CD4-positive, alpha-beta T cell (primary cell): ENCODE measurements at regions not wholly inside any gene's neighbourhood (a gene's known extent, or its start where the extent isn't known, plus 50 kb on each side); places are given as distances from the start of the nearest gene placed in this dataset.

Source experiments
- ATAC-seq: fragments of 200-7000 bp; cut with Tn5 transposase; one replicate; pipeline ENCODE4 v1.10.0; 2022; ENCODE audit warnings: mild to moderate bottlenecking; ENCODE audit not compliant: poor library complexity
- CTCF ChIA-PET: fragments of 350-600 bp; sonication (Branson Sonifier 250); formaldehyde crosslinking; loops from one replicate; lab custom pipeline; 2021; ENCODE audit warnings: antibody characterized with exemption, inconsistent platforms; lab: Charles Lee
- POLR2A ChIA-PET: fragments of 350-600 bp; sonication (Branson Sonifier 250); formaldehyde crosslinking; loops from one replicate; lab custom pipeline; 2021; ENCODE audit warnings: antibody characterized with exemption, inconsistent platforms; lab: Charles Lee
- DNase-seq, 14 experiments: peaks; one replicate each; pipeline ENCODE4 v3.0.0-alpha.2; 2013 to 2020; ENCODE audit warnings: mixed read lengths in 2 of 14
- H3K27ac ChIP-seq, 2 donors: one replicate each; pipeline versions ENCODE4 v1.5.1 to v1.7.0; 2013; ENCODE audit warnings: low read length in 2 of 2, low read depth in 1 of 2, mild to moderate bottlenecking in 1 of 2
- H3K27me3 ChIP-seq, 2 experiments: 1 replicate in 1 of 2; 2 replicates in 1 of 2; pipeline versions ENCODE4 v1.6.1 to v1.7.0; 2013; ENCODE audit warnings: low read length in 2 of 2, control low read depth in 1 of 2, mild to moderate bottlenecking in 1 of 2, moderate library complexity in 1 of 2; ENCODE audit not compliant: insufficient read depth in 2 of 2, control insufficient read depth in 1 of 2
- H3K36me3 ChIP-seq: one replicate; pipeline ENCODE4 v1.6.1; 2013; ENCODE audit warnings: low read length, control low read depth; ENCODE audit not compliant: insufficient read depth
- H3K4me1 ChIP-seq: one replicate; pipeline ENCODE4 v1.6.1; 2013; ENCODE audit warnings: low read length, control low read depth; ENCODE audit not compliant: insufficient read depth
- H3K4me3 ChIP-seq: one replicate; pipeline ENCODE4 v1.5.1; 2013; ENCODE audit warnings: mild to moderate bottlenecking, low read length, moderate library complexity
- H3K9me3 ChIP-seq, 2 experiments: 1 replicate in 1 of 2; 2 replicates in 1 of 2; pipeline versions ENCODE4 v1.6.1 to v1.7.0; 2013; ENCODE audit warnings: low read length in 2 of 2, mild to moderate bottlenecking in 2 of 2, control low read depth in 1 of 2, moderate library complexity in 1 of 2; ENCODE audit not compliant: control insufficient read depth in 1 of 2, insufficient read depth in 1 of 2
- H3K27ac Mint-ChIP-seq: one replicate; pipeline ENCODE4 v1.8.0; 2020; ENCODE audit warnings: mixed read lengths
- H3K27me3 Mint-ChIP-seq: one replicate; pipeline ENCODE4 v1.8.0; 2021; ENCODE audit warnings: mixed read lengths
- H3K36me3 Mint-ChIP-seq: one replicate; pipeline ENCODE4 v1.8.0; 2021; ENCODE audit warnings: low read depth, mixed read lengths
- H3K4me1 Mint-ChIP-seq: one replicate; pipeline ENCODE4 v1.8.0; 2021; ENCODE audit warnings: low read depth, mixed read lengths
- H3K4me3 Mint-ChIP-seq: one replicate; pipeline ENCODE4 v1.8.0; 2020; ENCODE audit warnings: mild to moderate bottlenecking, mixed read lengths
- H3K9me3 Mint-ChIP-seq: one replicate; pipeline ENCODE4 v1.8.0; 2020; ENCODE audit warnings: mixed read lengths
- intact Hi-C, 2 experiments: fragments of 100-400 bp; cut with DNase I in 1 of 2; cut with micrococcal nuclease in 1 of 2; formaldehyde crosslinking; loops; one replicate each; pipeline versions ENCODE4 v1.15.1 to v1.9.0; 2023 to 2025; cut with DNase I, micrococcal nuclease
- TF ChIP-seq, protein P1 (sequence below): fragments of 200-600 bp; IDR thresholded peaks from one replicate; pipeline ENCODE4 v1.8.0; 2022; ENCODE audit warnings: antibody characterized with exemption, mild to moderate bottlenecking

DNA sequence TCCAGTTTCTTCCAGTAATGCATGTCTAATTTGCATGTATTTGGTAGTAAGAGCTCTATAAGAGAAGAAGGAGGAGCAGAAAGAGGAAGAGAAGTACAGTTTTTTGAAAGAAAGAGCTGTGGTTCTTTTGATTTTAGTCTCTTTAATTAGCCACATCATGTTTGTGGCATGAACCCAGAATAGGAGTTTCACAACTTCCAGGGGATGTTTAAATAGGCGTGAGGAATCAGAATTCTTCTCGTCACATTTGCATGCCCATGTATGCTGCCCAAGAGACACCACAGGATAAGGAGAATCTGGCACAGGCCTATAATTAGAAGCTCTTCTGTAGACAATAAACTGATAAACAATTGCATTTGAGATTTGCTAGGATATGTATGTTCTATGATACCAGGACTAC lies 78.7 kb downstream of the GAS1 start:
- Mint-ChIP-seq H3K27me3 (peaks cover 16% of the 10 kb centered on the region), H3K4me1 (no peaks in the 10 kb centered on the region), H3K4me3 (no peak overlapping the region), H3K9me3 (no peaks in the 10 kb centered on the region), H3K36me3 (no peaks in the 10 kb centered on the region), H3K27ac (no peak overlapping the region)
- intact Hi-C loops, result no loop called here
- ATAC-seq (no peak), DNase-seq (no peak)
- Histone ChIP-seq H3K4me1 (no peaks in the 10 kb centered on the region), H3K9me3 (no peaks in the 10 kb centered on the region), H3K27ac (no peak overlapping the region), H3K4me3 (no peak overlapping the region), H3K36me3 (no peaks in the 10 kb centered on the region), H3K27me3 (peaks cover 0 to 4% of the 10 kb centered on the region in 2 experiments)
- TF ChIP-seq, protein P1, sequence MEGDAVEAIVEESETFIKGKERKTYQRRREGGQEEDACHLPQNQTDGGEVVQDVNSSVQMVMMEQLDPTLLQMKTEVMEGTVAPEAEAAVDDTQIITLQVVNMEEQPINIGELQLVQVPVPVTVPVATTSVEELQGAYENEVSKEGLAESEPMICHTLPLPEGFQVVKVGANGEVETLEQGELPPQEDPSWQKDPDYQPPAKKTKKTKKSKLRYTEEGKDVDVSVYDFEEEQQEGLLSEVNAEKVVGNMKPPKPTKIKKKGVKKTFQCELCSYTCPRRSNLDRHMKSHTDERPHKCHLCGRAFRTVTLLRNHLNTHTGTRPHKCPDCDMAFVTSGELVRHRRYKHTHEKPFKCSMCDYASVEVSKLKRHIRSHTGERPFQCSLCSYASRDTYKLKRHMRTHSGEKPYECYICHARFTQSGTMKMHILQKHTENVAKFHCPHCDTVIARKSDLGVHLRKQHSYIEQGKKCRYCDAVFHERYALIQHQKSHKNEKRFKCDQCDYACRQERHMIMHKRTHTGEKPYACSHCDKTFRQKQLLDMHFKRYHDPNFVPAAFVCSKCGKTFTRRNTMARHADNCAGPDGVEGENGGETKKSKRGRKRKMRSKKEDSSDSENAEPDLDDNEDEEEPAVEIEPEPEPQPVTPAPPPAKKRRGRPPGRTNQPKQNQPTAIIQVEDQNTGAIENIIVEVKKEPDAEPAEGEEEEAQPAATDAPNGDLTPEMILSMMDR, result no peak
- ChIA-PET POLR2A (no interaction called here), CTCF (no interaction called here)

DNA sequence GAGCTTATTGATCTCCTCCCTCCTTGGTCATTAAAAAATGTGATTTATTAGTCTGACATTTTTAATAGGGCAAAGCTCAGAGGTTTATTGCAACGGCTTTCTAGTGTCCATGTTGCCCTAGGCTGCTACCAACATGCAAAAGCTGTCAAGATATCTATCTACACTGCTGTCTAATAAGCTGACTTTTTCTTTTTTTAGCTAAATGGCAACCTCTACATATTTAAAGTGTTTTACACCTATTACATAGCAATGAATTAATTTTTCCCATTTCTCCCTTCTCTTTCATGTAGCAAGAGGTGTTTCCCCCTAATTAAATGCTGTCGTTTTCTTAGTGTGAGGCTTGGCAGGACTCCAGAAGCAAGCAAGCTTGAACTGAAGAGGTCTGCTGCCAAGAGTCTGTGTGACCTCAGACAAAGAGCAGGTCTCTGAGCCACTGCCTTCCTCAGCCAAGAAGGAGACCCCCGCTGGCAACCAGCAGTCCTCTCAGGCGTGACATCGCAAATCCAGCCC lies 79.4 kb downstream of the GAS1 start:
- peaks cover 16% of the 10 kb centered on the region for H3K27me3 Mint-ChIP-seq
- H3K36me3 Mint-ChIP-seq, result no peaks in the 10 kb centered on the region
- ATAC-seq, result no peak
- DNase-seq, result no peak
- intact Hi-C loops, result no loop called here
- H3K9me3 ChIP-seq, result no peaks in the 10 kb centered on the region
- TF ChIP-seq, protein P1, result no peak
- ChIA-PET POLR2A (no interaction called here), CTCF (no interaction called here)
- no peak overlapping the region for H3K27ac ChIP-seq
- H3K27ac Mint-ChIP-seq, result no peak overlapping the region
- no peaks in the 10 kb centered on the region for H3K36me3 ChIP-seq
- H3K4me3 Mint-ChIP-seq, result no peak overlapping the region
- H3K4me3 ChIP-seq, result no peak overlapping the region
- H3K4me1 ChIP-seq, result no peaks in the 10 kb centered on the region
- H3K4me1 Mint-ChIP-seq, result no peaks in the 10 kb centered on the region
- peaks cover 0 to 4% of the 10 kb centered on the region in 2 experiments for H3K27me3 ChIP-seq
- H3K9me3 Mint-ChIP-seq, result no peaks in the 10 kb centered on the region

DNA sequence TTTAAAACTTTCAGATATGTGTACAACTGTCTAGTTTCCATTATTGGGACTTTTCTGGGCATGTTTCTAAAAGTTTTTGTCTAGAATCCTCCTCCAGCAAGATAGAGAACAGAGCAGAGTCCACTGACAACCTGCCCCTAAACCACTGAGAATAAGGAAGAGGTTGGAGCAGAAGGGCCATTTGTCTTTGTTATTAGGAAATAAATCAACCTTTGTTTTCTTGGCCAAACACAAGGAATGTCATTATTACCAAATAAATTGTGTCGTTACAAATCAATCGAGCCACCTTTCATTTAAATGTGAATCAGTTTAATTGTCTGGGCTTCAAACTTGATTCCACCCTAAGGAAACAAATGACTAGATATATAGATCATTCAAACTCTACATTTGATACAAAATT lies 81.4 kb downstream of the GAS1 start:
- H3K4me1 ChIP-seq, result no peaks in the 10 kb centered on the region
- intact Hi-C loops, result no loop called here
- ATAC-seq (no peak), DNase-seq (no peak)
- H3K36me3 ChIP-seq, result no peaks in the 10 kb centered on the region
- Mint-ChIP-seq H3K4me1 (no peaks in the 10 kb centered on the region), H3K9me3 (no peaks in the 10 kb centered on the region), H3K27me3 (peaks cover 16% of the 10 kb centered on the region), H3K27ac (no peak overlapping the region), H3K36me3 (no peaks in the 10 kb centered on the region), H3K4me3 (no peak overlapping the region)
- TF ChIP-seq, protein P1, result no peak
- no peaks in the 10 kb centered on the region for H3K9me3 ChIP-seq
- H3K27ac ChIP-seq, result no peak overlapping the region
- CTCF ChIA-PET, result no interaction called here
- POLR2A ChIA-PET, result no interaction called here
- H3K27me3 ChIP-seq, result peaks cover 0 to 6% of the 10 kb centered on the region in 2 experiments
- H3K4me3 ChIP-seq, result no peak overlapping the region
